Mucosa of descending colon (tissue), 3 donors: ENCODE measurements at regions not wholly inside any gene's neighbourhood (a gene's known extent, or its start where the extent isn't known, plus 50 kb on each side); places are given as distances from the start of the nearest gene placed in this dataset.

Source experiments
- ATAC-seq: fragments of 200-7000 bp; cut with Tn5 transposase; one replicate; pipeline ENCODE4 v1.9.1; 2020; ENCODE audit warnings: mild to moderate bottlenecking, moderate library complexity
- DNase-seq, 3 donors: peaks; one replicate each; pipeline ENCODE4 v3.0.0-alpha.2; 2020
- H3K36me3 ChIP-seq: fragments of 200-600 bp; one replicate; pipeline ENCODE4 v1.8.0; 2021; ENCODE audit warnings: low read depth, mild to moderate bottlenecking
- H3K4me1 ChIP-seq: fragments of 200-600 bp; one replicate; pipeline ENCODE4 v1.8.0; 2021; ENCODE audit warnings: low read depth, mild to moderate bottlenecking
- H3K4me3 ChIP-seq: fragments of 200-600 bp; one replicate; pipeline ENCODE4 v1.8.0; 2021; ENCODE audit warnings: mild to moderate bottlenecking
- H3K9me3 ChIP-seq: fragments of 200-600 bp; one replicate; pipeline ENCODE4 v1.8.0; 2021; ENCODE audit warnings: mild to moderate bottlenecking
- intact Hi-C, 2 donors: fragments of 100-400 bp; cut with DNase I in 1 of 2; cut with micrococcal nuclease in 1 of 2; formaldehyde crosslinking; loops; one replicate each; pipeline versions ENCODE4 v1.11.0 to v1.11.1; 2022; cut with DNase I, micrococcal nuclease
- TF ChIP-seq, protein P1 (sequence below): fragments of 200-600 bp; IDR thresholded peaks from one replicate; pipeline ENCODE4 v1.8.0; 2022; ENCODE audit warnings: antibody characterized with exemption, mild to moderate bottlenecking
- donor health status: DM: no; HTN: no; CAD: no; lungs with moderate emphysema.
- donor health status: DM: no; HTN: no; CAD: no.
- donor health status: DM: no; HTN: yes; CAD: no.

DNA sequence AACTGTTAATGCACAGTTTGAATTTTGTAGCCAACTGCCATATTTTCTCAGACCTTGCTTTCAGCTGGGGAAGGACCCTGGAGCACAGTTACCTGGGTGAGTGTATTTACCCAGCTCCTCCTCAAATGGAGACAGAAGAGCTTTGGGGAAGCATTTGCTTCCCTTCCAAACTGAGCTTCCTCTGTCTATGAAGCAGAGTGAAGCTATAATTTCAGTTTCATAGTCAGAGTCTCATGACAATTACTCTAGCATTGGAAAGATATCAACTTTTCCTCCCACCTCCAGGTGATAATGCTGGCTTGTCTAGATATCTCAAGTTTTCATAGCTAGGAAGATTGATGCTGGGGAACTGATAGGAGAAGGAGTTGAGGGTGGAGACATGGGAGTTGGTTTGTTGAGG is 406.4 kb upstream of the CLINT1 start:
- DNase-seq (no peak), ATAC-seq (no peak)
- Histone ChIP-seq H3K36me3 (no peaks in the 10 kb centered on the region), H3K4me1 (no peaks in the 10 kb centered on the region), H3K9me3 (no peaks in the 10 kb centered on the region), H3K4me3 (no peak overlapping the region)
- TF ChIP-seq, protein P1, sequence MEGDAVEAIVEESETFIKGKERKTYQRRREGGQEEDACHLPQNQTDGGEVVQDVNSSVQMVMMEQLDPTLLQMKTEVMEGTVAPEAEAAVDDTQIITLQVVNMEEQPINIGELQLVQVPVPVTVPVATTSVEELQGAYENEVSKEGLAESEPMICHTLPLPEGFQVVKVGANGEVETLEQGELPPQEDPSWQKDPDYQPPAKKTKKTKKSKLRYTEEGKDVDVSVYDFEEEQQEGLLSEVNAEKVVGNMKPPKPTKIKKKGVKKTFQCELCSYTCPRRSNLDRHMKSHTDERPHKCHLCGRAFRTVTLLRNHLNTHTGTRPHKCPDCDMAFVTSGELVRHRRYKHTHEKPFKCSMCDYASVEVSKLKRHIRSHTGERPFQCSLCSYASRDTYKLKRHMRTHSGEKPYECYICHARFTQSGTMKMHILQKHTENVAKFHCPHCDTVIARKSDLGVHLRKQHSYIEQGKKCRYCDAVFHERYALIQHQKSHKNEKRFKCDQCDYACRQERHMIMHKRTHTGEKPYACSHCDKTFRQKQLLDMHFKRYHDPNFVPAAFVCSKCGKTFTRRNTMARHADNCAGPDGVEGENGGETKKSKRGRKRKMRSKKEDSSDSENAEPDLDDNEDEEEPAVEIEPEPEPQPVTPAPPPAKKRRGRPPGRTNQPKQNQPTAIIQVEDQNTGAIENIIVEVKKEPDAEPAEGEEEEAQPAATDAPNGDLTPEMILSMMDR, result no peak
- intact Hi-C loops, result no loop called here

DNA sequence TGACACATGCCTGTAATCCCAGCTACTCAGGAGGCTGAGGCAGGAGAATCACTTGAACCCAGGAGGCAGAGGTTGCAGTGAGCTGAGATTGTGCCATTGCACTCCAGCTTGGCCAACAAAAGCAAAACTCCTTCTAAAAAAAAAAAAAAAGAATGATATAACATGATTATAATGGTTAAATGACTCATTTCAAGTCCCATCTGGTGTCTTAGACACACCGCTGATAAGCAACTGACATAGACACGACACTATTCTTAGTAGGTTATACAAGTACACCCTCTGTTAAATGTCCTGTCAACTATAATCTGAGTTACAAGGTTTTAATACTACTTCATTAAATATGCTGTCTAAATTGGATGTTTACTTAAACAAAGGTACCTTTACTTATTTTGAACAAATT is 405.3 kb upstream of the CLINT1 start:
- no peak overlapping the region for H3K4me3 ChIP-seq
- no peaks in the 10 kb centered on the region for H3K4me1 ChIP-seq
- intact Hi-C loops, result no loop called here
- no peaks in the 10 kb centered on the region for H3K9me3 ChIP-seq
- no peaks in the 10 kb centered on the region for H3K36me3 ChIP-seq
- ATAC-seq, result no peak
- DNase-seq, result no peak
- TF ChIP-seq, protein P1, result no peak

DNA sequence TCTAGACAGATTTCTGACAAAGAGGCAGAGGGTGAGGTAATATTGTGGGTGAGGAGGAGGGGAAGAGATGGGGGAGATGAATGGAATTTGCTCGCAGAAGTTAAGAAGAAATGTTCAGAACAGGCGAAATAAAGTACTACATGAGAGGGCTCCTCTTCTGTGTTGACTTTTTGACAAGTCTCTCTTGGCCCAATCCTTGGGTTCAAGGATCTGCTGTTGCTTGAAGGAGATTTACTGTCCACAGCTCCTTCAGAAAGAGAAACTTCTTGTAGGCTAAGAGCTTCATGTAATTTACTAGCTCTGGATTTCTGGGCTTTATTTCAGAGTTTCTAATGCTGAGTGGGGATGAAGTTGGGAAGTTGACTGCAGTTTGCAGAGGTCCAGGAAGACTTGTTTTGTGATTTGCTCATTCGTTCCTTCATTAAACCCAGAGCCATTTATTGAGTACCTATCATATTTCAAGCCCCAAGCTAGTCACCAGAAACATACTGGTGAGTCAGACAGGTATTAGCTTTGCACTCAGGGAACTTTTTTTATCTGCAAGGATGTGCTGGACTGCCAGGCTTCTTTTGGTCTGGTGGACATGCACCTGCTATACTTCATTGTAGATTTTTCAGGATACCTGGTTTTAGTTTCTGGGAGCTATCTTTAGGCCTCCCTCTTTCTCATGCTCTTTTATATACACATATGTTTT is 402.9 kb upstream of the CLINT1 start:
- no peaks in the 10 kb centered on the region for H3K36me3 ChIP-seq
- ATAC-seq (no peak), DNase-seq (no peak)
- H3K9me3 ChIP-seq, result no peaks in the 10 kb centered on the region
- intact Hi-C loops, result no loop called here
- H3K4me3 ChIP-seq, result no peak overlapping the region
- no peaks in the 10 kb centered on the region for H3K4me1 ChIP-seq
- TF ChIP-seq, protein P1, result no peak

DNA sequence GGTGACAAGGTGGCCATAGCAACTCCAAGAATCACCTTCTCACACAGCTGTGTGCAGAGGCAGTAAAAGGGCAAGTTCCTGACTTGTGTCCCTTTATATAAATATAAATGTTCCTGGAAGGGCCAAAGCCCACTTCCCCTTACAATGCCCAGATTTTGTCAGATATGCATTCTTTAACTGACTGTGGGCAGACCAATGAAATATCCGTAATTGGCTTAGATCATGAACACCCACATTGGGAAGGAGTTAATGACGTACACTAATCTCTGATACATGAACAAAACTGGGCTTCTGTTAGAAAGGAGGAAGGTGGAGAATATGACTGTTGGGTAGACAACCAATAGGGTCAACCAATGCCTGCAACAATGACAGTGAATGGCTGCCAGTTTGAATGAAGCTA is 397.2 kb upstream of the CLINT1 start:
- intact Hi-C loops, result no loop called here
- no peak for ATAC-seq
- TF ChIP-seq, protein P1, result no peak

DNA sequence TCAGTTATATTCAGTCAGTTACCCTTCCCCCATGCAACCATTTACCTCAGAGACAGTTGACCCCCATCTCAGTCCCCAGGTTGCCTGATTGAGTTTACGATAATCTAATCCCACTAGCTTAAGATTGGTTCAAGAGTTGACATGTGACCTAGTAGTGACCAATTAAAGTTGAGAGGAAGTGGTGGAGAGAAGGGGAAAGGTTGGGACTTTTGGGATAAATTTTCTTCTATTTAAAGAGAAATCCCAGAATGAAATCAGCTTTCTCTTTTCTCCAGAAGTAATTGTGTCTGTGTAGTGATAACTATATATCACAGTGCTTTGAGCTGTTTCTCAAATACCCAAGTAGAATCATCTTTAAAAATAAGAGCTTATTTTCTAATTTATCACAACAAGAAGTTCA is 396.7 kb upstream of the CLINT1 start:
- no peak for ATAC-seq

More for the DNA sequence above, 397.2 kb upstream of the CLINT1 start:
- Histone ChIP-seq H3K4me3 (no peak overlapping the region), H3K36me3 (no peaks in the 10 kb centered on the region), H3K4me1 (no peaks in the 10 kb centered on the region), H3K9me3 (no peaks in the 10 kb centered on the region)
- DNase-seq, result no peak

More for the DNA sequence above, 396.7 kb upstream of the CLINT1 start:
- Histone ChIP-seq H3K36me3 (no peaks in the 10 kb centered on the region), H3K4me1 (no peaks in the 10 kb centered on the region), H3K9me3 (no peaks in the 10 kb centered on the region), H3K4me3 (no peak overlapping the region)
- intact Hi-C loops, result no loop called here
- TF ChIP-seq, protein P1, result no peak
- DNase-seq, result no peak
